NT2/D1 (cell line): ENCODE measurements at regions not wholly inside any gene's neighbourhood (a gene's known extent, or its start where the extent isn't known, plus 50 kb on each side); places are given as distances from the start of the nearest gene placed in this dataset.

Experiments used
- SUZ12 ChIP-seq: IDR thresholded peaks from 2 replicates; pipeline ENCODE4 v1.6.1; 2011; ENCODE audit not compliant: insufficient read length, insufficient read depth; ENCODE audit errors: extremely low read depth
- YY1 ChIP-seq: IDR thresholded peaks from 2 replicates; pipeline ENCODE4 v1.6.1; 2011; ENCODE audit not compliant: insufficient read length, insufficient read depth

- no peak for TF ChIP-seq SUZ12
- TF ChIP-seq YY1, result no peak
Observed at GRCh38 chr3:39587113-39587512, 119.6 kb downstream of the MOBP start.
